ENCODE measurements at regions not wholly inside any gene's neighbourhood (a gene's known extent, or its start where the extent isn't known, plus 50 kb on each side); places are given as distances from the start of the nearest gene placed in this dataset.

DNA sequence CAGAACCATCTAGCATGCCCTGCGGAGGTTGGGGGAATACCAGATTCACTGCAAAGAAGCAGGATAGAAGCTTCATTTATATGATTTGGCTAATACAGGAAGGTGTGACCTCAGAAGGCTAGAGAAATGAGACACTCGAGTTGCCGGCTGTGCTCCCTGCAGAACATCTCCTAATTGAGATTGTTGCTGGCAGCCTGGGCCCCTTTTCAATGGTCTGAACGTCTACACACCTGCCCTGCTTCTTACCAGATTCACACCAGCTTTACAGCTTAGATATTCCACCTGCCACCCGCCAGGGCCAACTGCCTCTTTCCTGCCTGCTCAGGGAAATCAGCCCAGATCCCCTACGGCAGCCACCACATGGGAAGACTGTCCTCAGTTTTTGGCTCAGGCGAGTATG, 475.3 kb upstream of the AUTS2 start:
- Histone ChIP-seq H3K27me3 (ENCODE audit: insufficient read depth, low read length, poor library complexity, severe bottlenecking) (no peaks in the 10 kb centered on the region), H3K9ac (ENCODE audit: low read depth, low read length, poor library complexity, severe bottlenecking) (no peak overlapping the region), H4K20me1 (ENCODE audit: insufficient read depth, low read length, poor library complexity, severe bottlenecking) (no peaks in the 10 kb centered on the region), H2AFZ (ENCODE audit: low read length) (no peak overlapping the region), H3F3A (ENCODE audit: low read depth) (no peaks in the 10 kb centered on the region), H3K4me3 (ENCODE audit: low read length, poor library complexity, severe bottlenecking) (no peak overlapping the region), H3K4me2 (ENCODE audit: low read depth, low read length, poor library complexity, severe bottlenecking) (no peak overlapping the region), H3K9me2 (replicated peaks; ENCODE audit: low read depth, low read length) (no peaks in the 10 kb centered on the region), H3K36me3 (ENCODE audit: insufficient read depth, low read length) (no peaks in the 10 kb centered on the region), H3K9me3 (ENCODE audit: insufficient read depth, low read depth, low read length) (no peaks in the 10 kb centered on the region), H3K4me1 (ENCODE audit: insufficient read depth, low read length, poor library complexity, severe bottlenecking) (no peaks in the 10 kb centered on the region), H3K79me2 (ENCODE audit: insufficient read depth, low read length) (no peaks in the 10 kb centered on the region)
- TF ChIP-seq, protein P1, sequence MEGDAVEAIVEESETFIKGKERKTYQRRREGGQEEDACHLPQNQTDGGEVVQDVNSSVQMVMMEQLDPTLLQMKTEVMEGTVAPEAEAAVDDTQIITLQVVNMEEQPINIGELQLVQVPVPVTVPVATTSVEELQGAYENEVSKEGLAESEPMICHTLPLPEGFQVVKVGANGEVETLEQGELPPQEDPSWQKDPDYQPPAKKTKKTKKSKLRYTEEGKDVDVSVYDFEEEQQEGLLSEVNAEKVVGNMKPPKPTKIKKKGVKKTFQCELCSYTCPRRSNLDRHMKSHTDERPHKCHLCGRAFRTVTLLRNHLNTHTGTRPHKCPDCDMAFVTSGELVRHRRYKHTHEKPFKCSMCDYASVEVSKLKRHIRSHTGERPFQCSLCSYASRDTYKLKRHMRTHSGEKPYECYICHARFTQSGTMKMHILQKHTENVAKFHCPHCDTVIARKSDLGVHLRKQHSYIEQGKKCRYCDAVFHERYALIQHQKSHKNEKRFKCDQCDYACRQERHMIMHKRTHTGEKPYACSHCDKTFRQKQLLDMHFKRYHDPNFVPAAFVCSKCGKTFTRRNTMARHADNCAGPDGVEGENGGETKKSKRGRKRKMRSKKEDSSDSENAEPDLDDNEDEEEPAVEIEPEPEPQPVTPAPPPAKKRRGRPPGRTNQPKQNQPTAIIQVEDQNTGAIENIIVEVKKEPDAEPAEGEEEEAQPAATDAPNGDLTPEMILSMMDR (conservative IDR thresholded peaks at IDR 0.05; ENCODE audit: low read length), result no peak
- no peak for TF ChIP-seq EZH2phosphoT487 (IDR thresholded peaks at IDR 0.05; ENCODE audit: borderline replicate concordance)

- no peak for TF ChIP-seq EZH2phosphoT487 (IDR thresholded peaks at IDR 0.05; ENCODE audit: borderline replicate concordance)
- TF ChIP-seq, protein P1 (conservative IDR thresholded peaks at IDR 0.05; ENCODE audit: low read length), result no peak
- no peaks in the 10 kb centered on the region for H3K9me3 ChIP-seq (ENCODE audit: insufficient read depth, low read depth, low read length)
- no peak overlapping the region for H3K4me2 ChIP-seq (ENCODE audit: low read depth, low read length, poor library complexity, severe bottlenecking)
- H3K4me3 ChIP-seq (ENCODE audit: low read length, poor library complexity, severe bottlenecking), result no peak overlapping the region
- no peaks in the 10 kb centered on the region for H4K20me1 ChIP-seq (ENCODE audit: insufficient read depth, low read length, poor library complexity, severe bottlenecking)
- no peaks in the 10 kb centered on the region for H3K36me3 ChIP-seq (ENCODE audit: insufficient read depth, low read length)
- no peaks in the 10 kb centered on the region; the same call in 1 of the 2 replicates for H3K9me2 ChIP-seq (replicated peaks; ENCODE audit: low read depth, low read length)
- H3K79me2 ChIP-seq (ENCODE audit: insufficient read depth, low read length), result no peaks in the 10 kb centered on the region
- no peak overlapping the region for H3K9ac ChIP-seq (ENCODE audit: low read depth, low read length, poor library complexity, severe bottlenecking)
- no peaks in the 10 kb centered on the region for H3K27me3 ChIP-seq (ENCODE audit: insufficient read depth, low read length, poor library complexity, severe bottlenecking)
- H3F3A ChIP-seq (ENCODE audit: low read depth), result no peaks in the 10 kb centered on the region
- H2AFZ ChIP-seq (ENCODE audit: low read length), result no peak overlapping the region
- no peaks in the 10 kb centered on the region for H3K4me1 ChIP-seq (ENCODE audit: insufficient read depth, low read length, poor library complexity, severe bottlenecking)
Observed at GRCh38 chr7:69126896-69127479, 471.3 kb upstream of the AUTS2 start.

GRCh38 chr7:69129524-69129923, 468.8 kb upstream of the AUTS2 start:
- no peaks in the 10 kb centered on the region for H3K36me3 ChIP-seq (ENCODE audit: insufficient read depth, low read length)
- no peaks in the 10 kb centered on the region for H3K79me2 ChIP-seq (ENCODE audit: insufficient read depth, low read length)
- H3K9me3 ChIP-seq (ENCODE audit: insufficient read depth, low read depth, low read length), result no peaks in the 10 kb centered on the region
- H3K4me3 ChIP-seq (ENCODE audit: low read length, poor library complexity, severe bottlenecking), result no peak overlapping the region
- no peaks in the 10 kb centered on the region for H3F3A ChIP-seq (ENCODE audit: low read depth)
- no peak overlapping the region for H3K4me2 ChIP-seq (ENCODE audit: low read depth, low read length, poor library complexity, severe bottlenecking)
- H3K9ac ChIP-seq (ENCODE audit: low read depth, low read length, poor library complexity, severe bottlenecking), result no peak overlapping the region
- no peak for TF ChIP-seq EZH2phosphoT487 (IDR thresholded peaks at IDR 0.05; ENCODE audit: borderline replicate concordance)
- TF ChIP-seq, protein P1 (conservative IDR thresholded peaks at IDR 0.05; ENCODE audit: low read length), result no peak
- no peaks in the 10 kb centered on the region for H4K20me1 ChIP-seq (ENCODE audit: insufficient read depth, low read length, poor library complexity, severe bottlenecking)
- no peaks in the 10 kb centered on the region for H3K27me3 ChIP-seq (ENCODE audit: insufficient read depth, low read length, poor library complexity, severe bottlenecking)
- no peaks in the 10 kb centered on the region for H3K4me1 ChIP-seq (ENCODE audit: insufficient read depth, low read length, poor library complexity, severe bottlenecking)
- no peak overlapping the region for H2AFZ ChIP-seq (ENCODE audit: low read length)
- H3K9me2 ChIP-seq (replicated peaks; ENCODE audit: low read depth, low read length), result no peaks in the 10 kb centered on the region; the same call in 1 of the 2 replicates
